ENCODE measurements at regions not wholly inside any gene's neighbourhood (a gene's known extent, or its start where the extent isn't known, plus 50 kb on each side); places are given as distances from the start of the nearest gene placed in this dataset.

GRCh38 chr2:4357121-4357520, 653.7 kb downstream of the DCDC2C start:
- H3K27me3 ChIP-seq (ENCODE audit: control insufficient read depth in 1 of 2, insufficient read depth in 2 of 2, low read length in 2 of 2): no peaks in the 10 kb centered on the region
- H3K36me3 ChIP-seq (ENCODE audit: control insufficient read depth in 2 of 2, insufficient read depth in 2 of 2, low read length in 2 of 2): no peaks in the 10 kb centered on the region
- no peak overlapping the region for H3K27ac ChIP-seq (ENCODE audit: low read length)
- H3K9ac ChIP-seq (ENCODE audit: low read length in 2 of 2): no peak overlapping the region
- H3K4me3 ChIP-seq (ENCODE audit: low read length in 2 of 2): no peak overlapping the region
- H3K9me3 ChIP-seq (ENCODE audit: control insufficient read depth in 2 of 2, low read length in 2 of 2): no peaks in the 10 kb centered on the region
- H3K4me1 ChIP-seq (ENCODE audit: control insufficient read depth, insufficient read depth, low read length): no peaks in the 10 kb centered on the region

- H3K9ac ChIP-seq (ENCODE audit: low read length in 2 of 2): no peak overlapping the region
- no peak overlapping the region for H3K4me3 ChIP-seq (ENCODE audit: low read length in 2 of 2)
- no peak overlapping the region for H3K27ac ChIP-seq (ENCODE audit: low read length)
- no peaks in the 10 kb centered on the region for H3K9me3 ChIP-seq (ENCODE audit: control insufficient read depth in 2 of 2, low read length in 2 of 2)
- no peaks in the 10 kb centered on the region for H3K27me3 ChIP-seq (ENCODE audit: control insufficient read depth in 1 of 2, insufficient read depth in 2 of 2, low read length in 2 of 2)
- no peaks in the 10 kb centered on the region for H3K36me3 ChIP-seq (ENCODE audit: control insufficient read depth in 2 of 2, insufficient read depth in 2 of 2, low read length in 2 of 2)
- no peaks in the 10 kb centered on the region for H3K4me1 ChIP-seq (ENCODE audit: control insufficient read depth, insufficient read depth, low read length)
Measured at GRCh38 chr2:4358837-4359236, 655.5 kb downstream of the DCDC2C start.

GRCh38 chr2:4368907-4369306, 665.5 kb downstream of the DCDC2C start:
- Histone ChIP-seq H3K27ac (ENCODE audit: low read length) (no peak overlapping the region), H3K9ac (ENCODE audit: low read length in 2 of 2) (no peak overlapping the region), H3K9me3 (ENCODE audit: control insufficient read depth in 2 of 2, low read length in 2 of 2) (peaks cover 0 to 9% of the 10 kb centered on the region in 2 donors), H3K27me3 (ENCODE audit: control insufficient read depth in 1 of 2, insufficient read depth in 2 of 2, low read length in 2 of 2) (no peaks in the 10 kb centered on the region), H3K36me3 (ENCODE audit: control insufficient read depth in 2 of 2, insufficient read depth in 2 of 2, low read length in 2 of 2) (no peaks in the 10 kb centered on the region), H3K4me1 (ENCODE audit: control insufficient read depth, insufficient read depth, low read length) (no peaks in the 10 kb centered on the region), H3K4me3 (ENCODE audit: low read length in 2 of 2) (no peak overlapping the region)

- Histone ChIP-seq H3K9ac (ENCODE audit: low read length in 2 of 2) (no peak overlapping the region), H3K27ac (ENCODE audit: low read length) (no peak overlapping the region), H3K4me1 (ENCODE audit: control insufficient read depth, insufficient read depth, low read length) (no peaks in the 10 kb centered on the region), H3K27me3 (ENCODE audit: control insufficient read depth in 1 of 2, insufficient read depth in 2 of 2, low read length in 2 of 2) (no peaks in the 10 kb centered on the region), H3K36me3 (ENCODE audit: control insufficient read depth in 2 of 2, insufficient read depth in 2 of 2, low read length in 2 of 2) (no peaks in the 10 kb centered on the region), H3K4me3 (ENCODE audit: low read length in 2 of 2) (no peak overlapping the region), H3K9me3 (ENCODE audit: control insufficient read depth in 2 of 2, low read length in 2 of 2) (peaks cover 0 to 9% of the 10 kb centered on the region in 2 donors)
Measured at GRCh38 chr2:4369826-4370419, 666.5 kb downstream of the DCDC2C start.

GRCh38 chr2:4370422-4371090, 667.2 kb downstream of the DCDC2C start:
- Histone ChIP-seq H3K4me1 (ENCODE audit: control insufficient read depth, insufficient read depth, low read length) (no peaks in the 10 kb centered on the region), H3K36me3 (ENCODE audit: control insufficient read depth in 2 of 2, insufficient read depth in 2 of 2, low read length in 2 of 2) (no peaks in the 10 kb centered on the region), H3K27me3 (ENCODE audit: control insufficient read depth in 1 of 2, insufficient read depth in 2 of 2, low read length in 2 of 2) (no peaks in the 10 kb centered on the region), H3K9ac (ENCODE audit: low read length in 2 of 2) (no peak overlapping the region), H3K9me3 (ENCODE audit: control insufficient read depth in 2 of 2, low read length in 2 of 2) (peaks cover 0 to 9% of the 10 kb centered on the region in 2 donors), H3K4me3 (ENCODE audit: low read length in 2 of 2) (no peak overlapping the region), H3K27ac (ENCODE audit: low read length) (no peak overlapping the region)

- H3K27ac ChIP-seq (ENCODE audit: low read length): no peak overlapping the region
- H3K9me3 ChIP-seq (ENCODE audit: control insufficient read depth in 2 of 2, low read length in 2 of 2): no peaks in the 10 kb centered on the region
- no peak overlapping the region for H3K4me3 ChIP-seq (ENCODE audit: low read length in 2 of 2)
- no peak overlapping the region for H3K9ac ChIP-seq (ENCODE audit: low read length in 2 of 2)
- no peaks in the 10 kb centered on the region for H3K36me3 ChIP-seq (ENCODE audit: control insufficient read depth in 2 of 2, insufficient read depth in 2 of 2, low read length in 2 of 2)
- no peaks in the 10 kb centered on the region for H3K4me1 ChIP-seq (ENCODE audit: control insufficient read depth, insufficient read depth, low read length)
- H3K27me3 ChIP-seq (ENCODE audit: control insufficient read depth in 1 of 2, insufficient read depth in 2 of 2, low read length in 2 of 2): no peaks in the 10 kb centered on the region
Measured at GRCh38 chr2:4381049-4381448, 677.7 kb downstream of the DCDC2C start.

GRCh38 chr2:4381773-4382172, 678.4 kb downstream of the DCDC2C start:
- H3K4me1 ChIP-seq (ENCODE audit: control insufficient read depth, insufficient read depth, low read length): no peaks in the 10 kb centered on the region
- no peak overlapping the region for H3K27ac ChIP-seq (ENCODE audit: low read length)
- H3K9me3 ChIP-seq (ENCODE audit: control insufficient read depth in 2 of 2, low read length in 2 of 2): no peaks in the 10 kb centered on the region
- H3K9ac ChIP-seq (ENCODE audit: low read length in 2 of 2): no peak overlapping the region
- H3K36me3 ChIP-seq (ENCODE audit: control insufficient read depth in 2 of 2, insufficient read depth in 2 of 2, low read length in 2 of 2): no peaks in the 10 kb centered on the region
- H3K4me3 ChIP-seq (ENCODE audit: low read length in 2 of 2): no peak overlapping the region
- H3K27me3 ChIP-seq (ENCODE audit: control insufficient read depth in 1 of 2, insufficient read depth in 2 of 2, low read length in 2 of 2): no peaks in the 10 kb centered on the region

GRCh38 chr2:4391013-4391412, 687.6 kb downstream of the DCDC2C start:
- Histone ChIP-seq H3K27ac (ENCODE audit: low read length) (no peak overlapping the region), H3K4me3 (ENCODE audit: low read length in 2 of 2) (no peak overlapping the region), H3K9me3 (ENCODE audit: control insufficient read depth in 2 of 2, low read length in 2 of 2) (peaks cover 5 to 6% of the 10 kb centered on the region in 2 donors), H3K27me3 (ENCODE audit: control insufficient read depth in 1 of 2, insufficient read depth in 2 of 2, low read length in 2 of 2) (no peaks in the 10 kb centered on the region), H3K36me3 (ENCODE audit: control insufficient read depth in 2 of 2, insufficient read depth in 2 of 2, low read length in 2 of 2) (no peaks in the 10 kb centered on the region), H3K4me1 (ENCODE audit: control insufficient read depth, insufficient read depth, low read length) (no peaks in the 10 kb centered on the region), H3K9ac (ENCODE audit: low read length in 2 of 2) (no peak overlapping the region)

- Histone ChIP-seq H3K9ac (ENCODE audit: low read length in 2 of 2) (no peak overlapping the region), H3K9me3 (ENCODE audit: control insufficient read depth in 2 of 2, low read length in 2 of 2) (no peaks in the 10 kb centered on the region), H3K4me3 (ENCODE audit: low read length in 2 of 2) (no peak overlapping the region), H3K27ac (ENCODE audit: low read length) (no peak overlapping the region), H3K36me3 (ENCODE audit: control insufficient read depth in 2 of 2, insufficient read depth in 2 of 2, low read length in 2 of 2) (no peaks in the 10 kb centered on the region), H3K27me3 (ENCODE audit: control insufficient read depth in 1 of 2, insufficient read depth in 2 of 2, low read length in 2 of 2) (no peaks in the 10 kb centered on the region), H3K4me1 (ENCODE audit: control insufficient read depth, insufficient read depth, low read length) (no peaks in the 10 kb centered on the region)
Measured at GRCh38 chr2:4404363-4404762, 701.0 kb downstream of the DCDC2C start.

GRCh38 chr2:4408321-4408720, 704.9 kb downstream of the DCDC2C start:
- no peaks in the 10 kb centered on the region for H3K36me3 ChIP-seq (ENCODE audit: control insufficient read depth in 2 of 2, insufficient read depth in 2 of 2, low read length in 2 of 2)
- H3K27ac ChIP-seq (ENCODE audit: low read length): no peak overlapping the region

GRCh38 chr2:4412637-4413187, 709.3 kb downstream of the DCDC2C start:
- no peaks in the 10 kb centered on the region for H3K36me3 ChIP-seq (ENCODE audit: control insufficient read depth in 2 of 2, insufficient read depth in 2 of 2, low read length in 2 of 2)
- no peaks in the 10 kb centered on the region for H3K9me3 ChIP-seq (ENCODE audit: control insufficient read depth in 2 of 2, low read length in 2 of 2)
- no peak overlapping the region for H3K9ac ChIP-seq (ENCODE audit: low read length in 2 of 2)
- H3K27me3 ChIP-seq (ENCODE audit: control insufficient read depth in 1 of 2, insufficient read depth in 2 of 2, low read length in 2 of 2): no peaks in the 10 kb centered on the region
- no peaks in the 10 kb centered on the region for H3K4me1 ChIP-seq (ENCODE audit: control insufficient read depth, insufficient read depth, low read length)
- no peak overlapping the region for H3K27ac ChIP-seq (ENCODE audit: low read length)
- no peak overlapping the region for H3K4me3 ChIP-seq (ENCODE audit: low read length in 2 of 2)

More at GRCh38 chr2:4408321-4408720, 704.9 kb downstream of the DCDC2C start:
- Histone ChIP-seq H3K9me3 (ENCODE audit: control insufficient read depth in 2 of 2, low read length in 2 of 2) (no peaks in the 10 kb centered on the region), H3K4me1 (ENCODE audit: control insufficient read depth, insufficient read depth, low read length) (no peaks in the 10 kb centered on the region), H3K27me3 (ENCODE audit: control insufficient read depth in 1 of 2, insufficient read depth in 2 of 2, low read length in 2 of 2) (no peaks in the 10 kb centered on the region), H3K4me3 (ENCODE audit: low read length in 2 of 2) (no peak overlapping the region), H3K9ac (ENCODE audit: low read length in 2 of 2) (no peak overlapping the region)
